KMS-11 (cell line): ENCODE measurements at regions not wholly inside any gene's neighbourhood (a gene's known extent, or its start where the extent isn't known, plus 50 kb on each side); places are given as distances from the start of the nearest gene placed in this dataset.

ENCODE experiments used
- H2AFZ ChIP-seq: fragments of 200-600 bp; sonication (generic); 2 replicates; pipeline ENCODE4 v1.6.1; 2016; ENCODE audit warnings: antibody characterized with exemption, mixed run types, low read depth
- H3K27ac ChIP-seq: fragments of 200-600 bp; sonication (generic); 2 replicates; pipeline ENCODE4 v1.6.1; 2016; ENCODE audit warnings: mild to moderate bottlenecking, mixed run types
- H3K27me3 ChIP-seq: fragments of 200-600 bp; sonication (generic); 2 replicates; pipeline ENCODE4 v1.6.1; 2017; ENCODE audit warnings: mild to moderate bottlenecking, low read depth, mixed run types, moderate library complexity; ENCODE audit not compliant: insufficient read depth
- H3K36me3 ChIP-seq: fragments of 200-600 bp; sonication (generic); 2 replicates; pipeline ENCODE4 v1.6.1; 2017; ENCODE audit warnings: mild to moderate bottlenecking, mixed run types; ENCODE audit not compliant: insufficient read depth
- H3K4me1 ChIP-seq: fragments of 200-600 bp; sonication (generic); 2 replicates; pipeline ENCODE4 v1.6.1; 2016; ENCODE audit warnings: mild to moderate bottlenecking, low read depth, mixed run types; ENCODE audit not compliant: poor library complexity, severe bottlenecking
- H3K4me2 ChIP-seq: fragments of 200-600 bp; sonication (generic); 2 replicates; pipeline ENCODE4 v1.7.0; 2016; ENCODE audit warnings: mild to moderate bottlenecking, mixed run types
- H3K4me3 ChIP-seq: fragments of 200-600 bp; sonication (generic); IDR thresholded peaks from 2 replicates; pipeline ENCODE4 v1.6.1; 2017; ENCODE audit warnings: low read depth, low read length, mixed read lengths; ENCODE audit not compliant: insufficient read depth
- H3K79me2 ChIP-seq: fragments of 200-600 bp; sonication (generic); 2 replicates; pipeline ENCODE4 v1.6.1; 2016; ENCODE audit warnings: low read depth, mixed run types; ENCODE audit not compliant: insufficient read depth
- H3K9ac ChIP-seq: fragments of 200-600 bp; sonication (generic); 2 replicates; pipeline ENCODE4 v1.6.1; 2016; ENCODE audit warnings: mild to moderate bottlenecking, mixed run types
- H4K20me1 ChIP-seq: fragments of 200-600 bp; sonication (generic); 2 replicates; pipeline ENCODE4 v1.6.1; 2016; ENCODE audit warnings: mild to moderate bottlenecking, mixed run types; ENCODE audit not compliant: insufficient read depth
- TF ChIP-seq, protein P1 (sequence below): fragments of 200-600 bp; sonication (generic); conservative IDR thresholded peaks from 2 replicates; pipeline ENCODE4 v1.6.1; 2017; ENCODE audit warnings: low read depth, mild to moderate bottlenecking, antibody characterized with exemption, low read length, moderate library complexity, mixed read lengths

DNA sequence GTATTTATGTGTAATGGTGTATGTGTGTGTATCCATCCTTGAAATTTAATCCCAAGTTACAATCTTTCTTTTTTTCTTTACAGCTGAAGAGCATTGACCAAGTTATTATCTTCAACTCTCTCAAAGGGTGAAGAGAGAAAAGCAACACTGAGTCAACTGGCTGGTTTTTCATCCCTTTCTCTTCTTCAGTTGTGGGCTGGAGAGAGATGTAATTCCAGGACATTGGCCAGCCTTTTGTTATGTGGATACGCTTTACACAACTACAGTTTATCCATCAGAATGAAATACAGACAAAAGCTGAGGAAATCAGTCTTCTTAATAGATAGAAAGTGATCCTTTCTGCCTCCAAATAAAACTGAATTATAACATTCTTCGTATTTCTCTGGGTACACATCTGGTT lies 357.0 kb upstream of the NCAM2 start:
- Histone ChIP-seq H3K27me3 (no peaks in the 10 kb centered on the region), H3K36me3 (no peaks in the 10 kb centered on the region), H3K4me2 (no peak overlapping the region), H3K9ac (no peak overlapping the region), H2AFZ (no peak overlapping the region), H3K27ac (no peak overlapping the region), H3K79me2 (no peaks in the 10 kb centered on the region), H3K4me1 (no peaks in the 10 kb centered on the region), H4K20me1 (no peaks in the 10 kb centered on the region), H3K4me3 (no peak overlapping the region)
- TF ChIP-seq, protein P1, sequence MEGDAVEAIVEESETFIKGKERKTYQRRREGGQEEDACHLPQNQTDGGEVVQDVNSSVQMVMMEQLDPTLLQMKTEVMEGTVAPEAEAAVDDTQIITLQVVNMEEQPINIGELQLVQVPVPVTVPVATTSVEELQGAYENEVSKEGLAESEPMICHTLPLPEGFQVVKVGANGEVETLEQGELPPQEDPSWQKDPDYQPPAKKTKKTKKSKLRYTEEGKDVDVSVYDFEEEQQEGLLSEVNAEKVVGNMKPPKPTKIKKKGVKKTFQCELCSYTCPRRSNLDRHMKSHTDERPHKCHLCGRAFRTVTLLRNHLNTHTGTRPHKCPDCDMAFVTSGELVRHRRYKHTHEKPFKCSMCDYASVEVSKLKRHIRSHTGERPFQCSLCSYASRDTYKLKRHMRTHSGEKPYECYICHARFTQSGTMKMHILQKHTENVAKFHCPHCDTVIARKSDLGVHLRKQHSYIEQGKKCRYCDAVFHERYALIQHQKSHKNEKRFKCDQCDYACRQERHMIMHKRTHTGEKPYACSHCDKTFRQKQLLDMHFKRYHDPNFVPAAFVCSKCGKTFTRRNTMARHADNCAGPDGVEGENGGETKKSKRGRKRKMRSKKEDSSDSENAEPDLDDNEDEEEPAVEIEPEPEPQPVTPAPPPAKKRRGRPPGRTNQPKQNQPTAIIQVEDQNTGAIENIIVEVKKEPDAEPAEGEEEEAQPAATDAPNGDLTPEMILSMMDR = no peak

GRCh38 chr21:20642681-20643080 lies 355.5 kb upstream of the NCAM2 start:
- no peak overlapping the region for H3K4me2 ChIP-seq
- no peaks in the 10 kb centered on the region for H3K79me2 ChIP-seq
- H2AFZ ChIP-seq = no peak overlapping the region
- no peaks in the 10 kb centered on the region for H4K20me1 ChIP-seq
- H3K9ac ChIP-seq = no peak overlapping the region
- no peaks in the 10 kb centered on the region for H3K27me3 ChIP-seq
- no peak overlapping the region for H3K4me3 ChIP-seq
- no peaks in the 10 kb centered on the region for H3K4me1 ChIP-seq
- H3K27ac ChIP-seq = no peak overlapping the region
- TF ChIP-seq, protein P1 = no peak
- H3K36me3 ChIP-seq = no peaks in the 10 kb centered on the region

DNA sequence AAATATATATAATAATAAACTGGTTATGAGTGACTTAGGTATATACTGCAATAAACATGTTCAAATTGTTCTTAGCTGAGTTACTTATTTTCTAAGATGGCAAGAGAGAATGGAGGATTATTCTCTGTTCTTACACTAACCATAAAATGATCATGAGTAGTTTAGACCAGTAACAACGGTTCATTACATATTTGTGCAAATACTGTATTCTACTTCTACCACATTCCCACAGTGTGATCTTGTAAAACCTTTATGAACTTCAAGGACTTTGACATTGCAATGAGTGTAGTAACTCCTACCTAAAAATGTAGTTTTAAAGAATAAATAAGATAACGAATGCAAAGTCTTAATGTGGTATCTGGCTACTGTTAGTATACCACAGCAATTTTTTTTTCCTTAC lies 353.7 kb upstream of the NCAM2 start:
- H3K4me1 ChIP-seq = no peaks in the 10 kb centered on the region
- no peaks in the 10 kb centered on the region for H3K27me3 ChIP-seq
- H3K9ac ChIP-seq = no peak overlapping the region
- H3K36me3 ChIP-seq = no peaks in the 10 kb centered on the region
- H3K27ac ChIP-seq = no peak overlapping the region
- H3K4me3 ChIP-seq = no peak overlapping the region
- H3K79me2 ChIP-seq = no peaks in the 10 kb centered on the region
- no peaks in the 10 kb centered on the region for H4K20me1 ChIP-seq
- TF ChIP-seq, protein P1 = no peak
- H2AFZ ChIP-seq = no peak overlapping the region
- H3K4me2 ChIP-seq = no peak overlapping the region

DNA sequence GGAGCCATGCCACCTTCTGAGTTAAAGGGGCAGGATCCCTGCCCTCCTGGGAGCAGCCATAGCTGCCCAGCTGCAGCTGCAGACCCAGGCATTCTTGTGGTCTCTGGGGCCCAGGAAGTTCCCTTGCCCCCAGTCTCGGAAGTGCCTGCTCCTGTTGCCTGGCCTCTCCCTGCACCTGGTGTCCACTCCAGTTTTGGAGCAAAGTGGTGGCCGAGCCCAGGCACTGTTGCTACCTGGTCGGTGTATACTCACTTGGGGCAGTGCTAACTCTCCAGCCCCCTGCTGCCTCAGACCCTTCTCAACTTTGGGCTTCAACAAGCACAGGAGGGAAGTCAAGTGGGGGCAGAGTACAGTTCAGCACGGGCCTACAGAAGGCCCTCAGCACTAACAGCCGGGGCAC lies 352.9 kb upstream of the NCAM2 start:
- H4K20me1 ChIP-seq = no peaks in the 10 kb centered on the region
- H2AFZ ChIP-seq = no peak overlapping the region
- H3K4me3 ChIP-seq = no peak overlapping the region

More for the DNA sequence above, 352.9 kb upstream of the NCAM2 start:
- no peak overlapping the region for H3K4me2 ChIP-seq
- H3K27ac ChIP-seq = no peak overlapping the region
- TF ChIP-seq, protein P1 = no peak
- no peaks in the 10 kb centered on the region for H3K4me1 ChIP-seq
- no peaks in the 10 kb centered on the region for H3K79me2 ChIP-seq
- H3K36me3 ChIP-seq = no peaks in the 10 kb centered on the region
- no peaks in the 10 kb centered on the region for H3K27me3 ChIP-seq
- no peak overlapping the region for H3K9ac ChIP-seq
